ENCODE measurements at regions not wholly inside any gene's neighbourhood (a gene's known extent, or its start where the extent isn't known, plus 50 kb on each side); places are given as distances from the start of the nearest gene placed in this dataset.

- Mint-ChIP-seq H3K27ac (ENCODE audit: unreplicated experiment) (no peak overlapping the region), H3K36me3 (ENCODE audit: insufficient read depth, unreplicated experiment) (no peaks in the 10 kb centered on the region), H3K4me3 (ENCODE audit: low read depth, unreplicated experiment) (no peak overlapping the region), H3K4me1 (ENCODE audit: low read depth, unreplicated experiment) (peaks cover 22% of the 10 kb centered on the region), H3K27me3 (ENCODE audit: unreplicated experiment) (no peaks in the 10 kb centered on the region), H3K9me3 (ENCODE audit: low read depth, unreplicated experiment) (peaks cover 7% of the 10 kb centered on the region)
- TF ChIP-seq CTCF (IDR thresholded peaks at IDR 0.05; ENCODE audit: unreplicated experiment), result no peak
- no TSS peak for BruUV-seq (replicated peaks)
- intact Hi-C loops (cut with micrococcal nuclease; ENCODE audit: unreplicated experiment), result no loop called here
- CTCF ChIA-PET, result no interaction called here
- peak; percentile 79 for DNase-seq
Measured at GRCh38 chr6:170025935-170026750, 264.7 kb downstream of the DLL1 start.

GRCh38 chr6:170025341-170025911, 265.5 kb downstream of the DLL1 start:
- Mint-ChIP-seq H3K27ac (ENCODE audit: unreplicated experiment) (no peak overlapping the region), H3K9me3 (ENCODE audit: low read depth, unreplicated experiment) (peaks cover 7% of the 10 kb centered on the region), H3K4me3 (ENCODE audit: low read depth, unreplicated experiment) (no peak overlapping the region), H3K4me1 (ENCODE audit: low read depth, unreplicated experiment) (peaks cover 22% of the 10 kb centered on the region), H3K36me3 (ENCODE audit: insufficient read depth, unreplicated experiment) (no peaks in the 10 kb centered on the region), H3K27me3 (ENCODE audit: unreplicated experiment) (no peaks in the 10 kb centered on the region)
- DNase-seq, result no peak
- no TSS peak for BruUV-seq (replicated peaks)
- TF ChIP-seq CTCF (IDR thresholded peaks at IDR 0.05; ENCODE audit: unreplicated experiment), result no peak
- CTCF ChIA-PET, result no interaction called here
- intact Hi-C loops (cut with micrococcal nuclease; ENCODE audit: unreplicated experiment), result no loop called here

- DNase-seq, result no peak
Measured at GRCh38 chr6:170024940-170025339, 265.9 kb downstream of the DLL1 start.

More at GRCh38 chr6:170024940-170025339, 265.9 kb downstream of the DLL1 start:
- peaks cover 7% of the 10 kb centered on the region for H3K9me3 Mint-ChIP-seq (ENCODE audit: low read depth, unreplicated experiment)
- intact Hi-C loops (cut with micrococcal nuclease; ENCODE audit: unreplicated experiment), result no loop called here
- no peaks in the 10 kb centered on the region for H3K36me3 Mint-ChIP-seq (ENCODE audit: insufficient read depth, unreplicated experiment)
- BruUV-seq (replicated peaks), result no TSS peak
- CTCF ChIA-PET, result no interaction called here
- no peak overlapping the region for H3K4me3 Mint-ChIP-seq (ENCODE audit: low read depth, unreplicated experiment)
- TF ChIP-seq CTCF (IDR thresholded peaks at IDR 0.05; ENCODE audit: unreplicated experiment), result no peak
- H3K27me3 Mint-ChIP-seq (ENCODE audit: unreplicated experiment), result no peaks in the 10 kb centered on the region
- H3K27ac Mint-ChIP-seq (ENCODE audit: unreplicated experiment), result no peak overlapping the region
- H3K4me1 Mint-ChIP-seq (ENCODE audit: low read depth, unreplicated experiment), result peaks cover 22% of the 10 kb centered on the region
